ENCODE measurements at regions not wholly inside any gene's neighbourhood (a gene's known extent, or its start where the extent isn't known, plus 50 kb on each side); places are given as distances from the start of the nearest gene placed in this dataset.

DNA sequence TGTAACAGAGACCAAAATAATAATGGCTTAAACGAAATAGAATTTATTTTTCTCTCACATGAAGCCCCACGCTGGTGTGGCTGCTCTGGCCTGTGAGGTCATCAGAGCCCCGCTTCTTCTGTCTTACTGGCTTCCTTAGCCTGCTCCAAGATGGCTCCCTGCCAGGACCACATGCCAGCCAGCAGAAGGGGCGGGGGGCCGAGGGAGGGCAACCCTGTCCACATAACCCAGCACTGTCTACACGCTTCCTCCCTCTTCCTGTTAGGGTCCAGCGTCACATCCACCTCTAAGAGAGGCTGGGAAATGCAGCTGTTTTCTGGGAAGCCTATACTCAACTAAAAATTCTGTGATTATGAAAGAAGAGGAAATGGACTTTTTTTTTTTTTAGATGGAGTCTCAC lies 107.9 kb upstream of the DLG1 start:
- H3K79me2 ChIP-seq (ENCODE audit: control insufficient read depth in 1 of 2, insufficient read depth in 2 of 2, low read length in 2 of 2), result no peaks in the 10 kb centered on the region
- 75% methylated on average over 7 of the region's 7 CpGs; no CpG with 5 or more reads in 1 of the 2 experiments for WGBS, 2 experiments (ENCODE audit: extremely low coverage in 1 of 2, insufficient coverage in 1 of 2, insufficient read length in 1 of 2, insufficient replicate concordance in 2 of 2, low coverage in 1 of 2, low lambda C conversion rate in 2 of 2, missing lambda C conversion rate in 1 of 2)
- DNase-seq (ENCODE audit: low read depth in 1 of 2, low spot score in 2 of 2) (no peak), FAIRE-seq (no peak)
- no peak overlapping the region for H2BK12ac ChIP-seq (ENCODE audit: low read depth, low read length)
- peaks cover 12 to 23% of the 10 kb centered on the region in 2 experiments for H3K9me3 ChIP-seq (ENCODE audit: insufficient read depth in 2 of 2, low read depth in 1 of 2, low read length in 1 of 2)
- H2BK15ac ChIP-seq (ENCODE audit: low read length), result no peak overlapping the region
- H4K20me1 ChIP-seq (replicated peaks in 1 of 2; ENCODE audit: control insufficient read depth in 1 of 2, insufficient read depth in 2 of 2, low read length in 2 of 2), result no peaks in the 10 kb centered on the region
- no peak overlapping the region for H3K4me3 ChIP-seq (ENCODE audit: extremely low read depth in 1 of 4, insufficient read depth in 2 of 4, low read depth in 3 of 4, low read length in 4 of 4)
- no peak overlapping the region for H3K14ac ChIP-seq (ENCODE audit: insufficient read length)
- H3K27me3 ChIP-seq (replicated peaks in 1 of 4; ENCODE audit: control insufficient read depth in 3 of 4, extremely low read depth in 1 of 4, insufficient read depth in 3 of 4, low read length in 3 of 4), result no peaks in the 10 kb centered on the region
- H3K23me2 ChIP-seq (ENCODE audit: low read depth, low read length), result no peaks in the 10 kb centered on the region
- POLR2A ChIA-PET (ENCODE audit: partially characterized antibody), result no interaction called here
- H3K23ac ChIP-seq (ENCODE audit: insufficient read length), result no peak overlapping the region
- H3K36me3 ChIP-seq (ENCODE audit: control insufficient read depth in 2 of 4, insufficient read depth in 4 of 4, low read length in 3 of 4), result peaks cover 0 to 3% (median 0%) of the 10 kb centered on the region in 4 experiments; a peak in 1 of 8 replicates
- no peak overlapping the region for H2AK5ac ChIP-seq (ENCODE audit: low read depth, low read length)
- H4K8ac ChIP-seq (ENCODE audit: extremely low read depth, insufficient read depth, low read length), result no peak overlapping the region
- no peak overlapping the region for H3K4me2 ChIP-seq (ENCODE audit: insufficient read depth in 1 of 2, low read depth in 2 of 2, low read length in 2 of 2)
- CTCF ChIA-PET (ENCODE audit: partially characterized antibody), result no interaction called here
- H3K27ac ChIP-seq (ENCODE audit: low read depth, low read length), result no peak overlapping the region
- H3K79me1 ChIP-seq (ENCODE audit: low read depth, low read length), result no peaks in the 10 kb centered on the region
- no peak overlapping the region for H4K91ac ChIP-seq (replicated peaks; ENCODE audit: insufficient read length, low read length)
- H2AFZ ChIP-seq (ENCODE audit: low read length), result no peak overlapping the region
- H3K9ac ChIP-seq (replicated peaks in 1 of 4; ENCODE audit: extremely low read depth in 1 of 4, low read depth in 3 of 4, low read length in 3 of 4), result no peak overlapping the region
- no peaks in the 10 kb centered on the region; a peak in 1 of 7 replicates for H3K4me1 ChIP-seq (replicated peaks in 1 of 4; ENCODE audit: control insufficient read depth in 3 of 4, insufficient read depth in 4 of 4, low read length in 3 of 4)
- no peak overlapping the region for H4K5ac ChIP-seq (ENCODE audit: insufficient read length, low read depth, low read length)
- no peak overlapping the region for H3K56ac ChIP-seq (replicated peaks; ENCODE audit: insufficient read length, low read depth, low read length)
- H3K18ac ChIP-seq (ENCODE audit: extremely low read depth, low read length), result no peak overlapping the region
- no peak overlapping the region for H2BK5ac ChIP-seq (ENCODE audit: low read depth, low read length)
- H2BK120ac ChIP-seq (replicated peaks; ENCODE audit: low read depth, low read length), result no peak overlapping the region
- H2BK20ac ChIP-seq (ENCODE audit: low read length), result no peak overlapping the region
- H3K4ac ChIP-seq (replicated peaks; ENCODE audit: insufficient read length, low read depth, low read length), result no peak overlapping the region
- TF ChIP-seq RNF2 (IDR thresholded peaks at IDR 0.05; ENCODE audit: borderline replicate concordance, low read depth, low read length, missing control alignments, poor library complexity, severe bottlenecking) (no peak), SIRT6 (IDR thresholded peaks at IDR 0.05; ENCODE audit: low read length) (no peak), POU5F1 (IDR thresholded peaks at IDR 0.05; ENCODE audit: low read depth, low read length) (no peak), BRCA1 (IDR thresholded peaks at IDR 0.05; ENCODE audit: low read depth, low read length) (no peak), HDAC6 (IDR thresholded peaks at IDR 0.05; ENCODE audit: low read depth, low read length) (no peak), CEBPB (IDR thresholded peaks at IDR 0.05; ENCODE audit: low read depth, low read length) (no peak), EP300 (IDR thresholded peaks at IDR 0.05; ENCODE audit: borderline replicate concordance in 1 of 2, low read depth in 2 of 2, low read length in 2 of 2) (no peak), CTBP2 (IDR thresholded peaks at IDR 0.05; ENCODE audit: borderline replicate concordance, insufficient read depth, insufficient read length, low read length) (no peak), ASH2L (IDR thresholded peaks at IDR 0.05; ENCODE audit: low read length) (no peak), SP2 (IDR thresholded peaks at IDR 0.05; ENCODE audit: low read length) (no peak), FOSL1 (IDR thresholded peaks at IDR 0.05; ENCODE audit: insufficient read depth, low read depth, low read length) (no peak), POLR2A (IDR thresholded peaks at IDR 0.05; ENCODE audit: control extremely low read depth in 1 of 2, low read depth in 2 of 2, low read length in 2 of 2) (no peak)
- TF ChIP-seq, protein P1, sequence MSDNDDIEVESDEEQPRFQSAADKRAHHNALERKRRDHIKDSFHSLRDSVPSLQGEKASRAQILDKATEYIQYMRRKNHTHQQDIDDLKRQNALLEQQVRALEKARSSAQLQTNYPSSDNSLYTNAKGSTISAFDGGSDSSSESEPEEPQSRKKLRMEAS (IDR thresholded peaks at IDR 0.05), result no peak

Data from H1 (cell line).